AG09319 (cell line): ENCODE measurements at regions not wholly inside any gene's neighbourhood (a gene's known extent, or its start where the extent isn't known, plus 50 kb on each side); places are given as distances from the start of the nearest gene placed in this dataset.

Experiments used
- DNase-seq: peaks from one replicate; pipeline ENCODE4 v3.0.0-alpha.2; 2010; ENCODE audit warnings: low read depth; ENCODE audit errors: extremely low read depth
- CTCF ChIP-seq: IDR thresholded peaks from 2 replicates; pipeline ENCODE4 v1.5.1; 2011; ENCODE audit warnings: low read depth, mild to moderate bottlenecking, inconsistent platforms, low read length, moderate library complexity

GRCh38 chr5:14006823-14007520 is 62.5 kb upstream of the DNAH5 start:
- no peak for TF ChIP-seq CTCF
- DNase-seq, result no peak

- no peak for DNase-seq
- no peak for TF ChIP-seq CTCF
Measured at GRCh38 chr5:14004598-14005394, 60.3 kb upstream of the DNAH5 start.

DNA sequence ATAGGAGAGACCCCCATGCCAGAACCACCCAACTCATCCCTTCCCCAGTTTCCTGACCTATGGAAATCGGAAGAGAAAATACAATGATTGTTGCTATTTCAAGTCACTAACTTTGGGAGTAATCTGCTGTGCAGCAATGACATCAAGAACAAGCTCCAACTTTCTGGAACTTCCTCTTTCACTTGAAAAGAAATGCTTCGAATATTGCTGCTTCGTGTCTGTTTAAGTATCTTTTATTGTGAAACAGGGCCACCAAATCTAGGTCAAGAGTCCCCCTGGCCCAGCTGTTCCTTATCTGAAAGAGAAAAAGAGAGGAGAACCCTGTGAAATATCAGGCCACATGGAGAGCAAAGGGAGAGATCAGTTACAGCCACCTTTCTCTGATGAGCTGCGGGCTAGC is 59.4 kb upstream of the DNAH5 start:
- no peak for DNase-seq
- TF ChIP-seq CTCF, result no peak

DNA sequence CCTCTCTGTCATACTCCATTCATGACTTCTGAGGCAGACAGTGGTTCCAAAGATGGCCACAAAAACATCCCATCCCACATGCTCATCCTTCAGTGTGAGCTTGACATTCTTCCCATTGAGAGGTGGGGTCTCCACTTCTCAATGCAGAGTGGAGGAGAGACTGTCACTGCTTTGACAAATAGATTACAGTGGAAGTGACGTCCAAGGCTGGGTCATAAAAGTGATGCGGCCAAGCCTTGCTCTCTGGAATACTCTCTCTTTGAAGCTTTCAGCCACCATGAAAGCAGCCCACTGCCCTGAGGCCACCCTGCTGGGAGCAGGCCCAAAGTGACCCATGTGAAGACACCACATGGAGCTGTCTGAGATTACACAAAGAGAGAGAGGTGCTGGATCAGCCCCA is 59.0 kb upstream of the DNAH5 start:
- DNase-seq, result no peak
- no peak for TF ChIP-seq CTCF

DNA sequence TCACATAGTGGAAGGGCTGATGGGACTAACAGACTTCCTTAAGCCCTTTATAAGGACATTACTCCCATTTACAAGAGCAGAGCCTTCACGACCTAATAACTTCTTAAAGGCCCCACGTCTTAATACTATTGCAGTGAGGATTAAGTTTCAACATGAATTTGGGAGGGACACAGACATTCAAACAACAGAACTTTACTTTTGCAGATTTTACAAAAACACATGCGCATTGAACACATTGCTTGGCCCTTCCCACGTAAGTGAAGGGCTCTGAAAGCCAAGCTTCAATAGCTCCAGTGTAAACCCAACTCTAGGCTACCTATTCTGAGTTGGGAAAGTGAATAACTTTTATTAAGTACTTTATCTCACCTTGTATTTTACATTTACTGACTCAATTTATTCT is 53.8 kb upstream of the DNAH5 start:
- no peak for TF ChIP-seq CTCF
- DNase-seq, result no peak

- no peak for DNase-seq
- no peak for TF ChIP-seq CTCF
Measured at GRCh38 chr5:13997514-13997913, 53.0 kb upstream of the DNAH5 start.

DNA sequence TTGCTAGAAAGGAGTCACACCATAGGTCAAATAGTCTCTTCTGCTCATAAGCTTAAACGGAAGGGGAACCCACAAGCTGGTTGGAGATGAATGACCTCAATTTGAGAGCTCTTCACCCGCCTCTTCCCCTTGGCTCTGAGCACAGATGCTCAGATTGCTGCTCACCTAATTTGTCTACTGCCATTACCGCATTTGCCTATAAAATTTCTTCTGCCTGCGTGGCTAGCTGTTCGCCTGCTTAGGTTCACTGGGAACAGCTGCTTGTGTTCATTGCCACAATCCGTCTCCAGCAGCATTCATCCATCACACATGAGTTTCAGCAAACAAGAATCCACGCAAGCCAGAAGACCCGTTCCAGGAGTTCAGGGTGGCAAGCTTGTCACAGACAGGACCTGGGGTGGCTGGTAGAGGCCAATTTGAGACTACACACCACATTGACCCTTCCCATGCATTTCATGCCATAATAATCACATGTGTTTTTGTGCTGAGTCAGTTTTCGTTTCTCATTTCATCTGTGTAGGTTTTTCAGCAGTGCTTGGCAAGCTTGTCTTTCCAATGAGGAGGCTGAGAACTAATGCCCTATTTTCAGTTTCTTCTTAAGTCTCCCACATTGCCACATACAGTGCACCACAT is 50.2 kb upstream of the DNAH5 start:
- DNase-seq, result peak; percentile 36
- TF ChIP-seq CTCF, result no peak
